ENCODE measurements at regions not wholly inside any gene's neighbourhood (a gene's known extent, or its start where the extent isn't known, plus 50 kb on each side); places are given as distances from the start of the nearest gene placed in this dataset.

DNA sequence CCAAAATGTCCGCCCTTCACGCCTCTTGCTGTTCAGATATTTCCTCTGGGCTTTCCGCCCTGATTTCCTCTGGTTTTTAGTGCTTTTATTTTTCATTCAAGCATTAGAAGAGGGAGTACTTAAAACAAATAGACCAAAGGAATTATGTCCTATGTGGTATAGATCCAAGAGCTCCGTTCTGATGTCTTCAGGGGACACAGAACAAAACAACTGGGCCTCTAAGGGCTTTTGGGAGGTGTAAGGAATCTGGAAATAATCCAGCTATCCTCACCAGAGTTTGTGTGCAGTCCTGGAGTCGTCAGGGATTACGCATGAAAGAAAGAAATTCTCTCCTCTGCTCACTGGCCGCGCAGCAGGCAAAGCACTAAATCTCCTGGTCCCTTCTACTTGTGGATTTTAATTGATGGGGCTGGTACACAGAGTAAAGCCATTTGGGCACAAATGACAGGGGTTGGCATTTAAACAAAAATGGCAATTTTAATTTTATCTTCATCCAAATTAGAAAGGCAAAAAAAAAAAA lies 999.2 kb downstream of the ADGRL3 start:
- H3K27ac ChIP-seq, result no peak overlapping the region
- TF ChIP-seq, protein P1, sequence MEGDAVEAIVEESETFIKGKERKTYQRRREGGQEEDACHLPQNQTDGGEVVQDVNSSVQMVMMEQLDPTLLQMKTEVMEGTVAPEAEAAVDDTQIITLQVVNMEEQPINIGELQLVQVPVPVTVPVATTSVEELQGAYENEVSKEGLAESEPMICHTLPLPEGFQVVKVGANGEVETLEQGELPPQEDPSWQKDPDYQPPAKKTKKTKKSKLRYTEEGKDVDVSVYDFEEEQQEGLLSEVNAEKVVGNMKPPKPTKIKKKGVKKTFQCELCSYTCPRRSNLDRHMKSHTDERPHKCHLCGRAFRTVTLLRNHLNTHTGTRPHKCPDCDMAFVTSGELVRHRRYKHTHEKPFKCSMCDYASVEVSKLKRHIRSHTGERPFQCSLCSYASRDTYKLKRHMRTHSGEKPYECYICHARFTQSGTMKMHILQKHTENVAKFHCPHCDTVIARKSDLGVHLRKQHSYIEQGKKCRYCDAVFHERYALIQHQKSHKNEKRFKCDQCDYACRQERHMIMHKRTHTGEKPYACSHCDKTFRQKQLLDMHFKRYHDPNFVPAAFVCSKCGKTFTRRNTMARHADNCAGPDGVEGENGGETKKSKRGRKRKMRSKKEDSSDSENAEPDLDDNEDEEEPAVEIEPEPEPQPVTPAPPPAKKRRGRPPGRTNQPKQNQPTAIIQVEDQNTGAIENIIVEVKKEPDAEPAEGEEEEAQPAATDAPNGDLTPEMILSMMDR (conservative IDR thresholded peaks at IDR 0.05), result no peak
- TF ChIP-seq ZFX (IDR thresholded peaks at IDR 0.05), result no peak

DNA sequence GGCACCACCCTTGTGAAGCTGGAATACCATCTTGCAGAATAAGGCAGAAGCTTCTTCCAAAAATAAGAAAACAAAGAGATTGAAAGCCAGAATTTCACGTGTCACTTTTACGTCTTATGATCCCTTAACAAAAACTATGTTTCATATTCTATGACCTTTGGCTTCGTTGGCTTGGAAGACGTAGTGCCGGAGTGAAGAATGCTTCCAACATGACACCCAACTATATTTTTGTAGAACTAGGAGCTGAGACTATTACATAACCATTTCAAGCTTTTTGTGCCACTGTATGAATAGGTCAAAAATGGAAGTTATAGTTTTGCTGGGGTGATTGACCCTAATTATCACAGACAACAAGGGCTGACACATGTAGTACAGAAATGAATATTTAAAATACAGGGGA lies 996.2 kb downstream of the ADGRL3 start:
- no peak overlapping the region for H3K27ac ChIP-seq
- TF ChIP-seq, protein P1 (conservative IDR thresholded peaks at IDR 0.05), result no peak
- TF ChIP-seq ZFX (IDR thresholded peaks at IDR 0.05), result no peak

GRCh38 chr4:62194342-62194741 lies 994.2 kb downstream of the ADGRL3 start:
- no peak for TF ChIP-seq ZFX (IDR thresholded peaks at IDR 0.05)
- TF ChIP-seq, protein P1 (conservative IDR thresholded peaks at IDR 0.05), result no peak
- H3K27ac ChIP-seq, result no peak overlapping the region

DNA sequence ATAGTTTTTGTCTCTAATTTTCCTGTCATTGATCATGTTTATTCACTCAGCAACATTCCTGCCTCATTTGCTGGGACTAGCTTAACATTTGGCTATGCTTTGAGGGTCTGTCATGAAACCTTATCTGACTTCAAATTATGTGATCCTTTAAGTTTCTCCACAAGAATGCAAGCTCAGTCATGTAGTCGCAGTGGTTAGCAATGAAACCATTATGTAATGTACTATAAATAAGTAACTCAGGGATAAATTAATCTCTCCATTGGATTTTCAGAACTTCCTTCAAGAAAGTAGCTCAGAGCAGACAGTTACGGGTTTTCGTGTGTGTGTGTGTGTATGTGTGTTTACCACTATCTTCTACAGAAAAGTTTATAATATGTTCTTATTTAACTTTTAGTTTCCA lies 993.6 kb downstream of the ADGRL3 start:
- TF ChIP-seq, protein P1 (conservative IDR thresholded peaks at IDR 0.05), result no peak
- TF ChIP-seq ZFX (IDR thresholded peaks at IDR 0.05), result no peak
- no peak overlapping the region for H3K27ac ChIP-seq

DNA sequence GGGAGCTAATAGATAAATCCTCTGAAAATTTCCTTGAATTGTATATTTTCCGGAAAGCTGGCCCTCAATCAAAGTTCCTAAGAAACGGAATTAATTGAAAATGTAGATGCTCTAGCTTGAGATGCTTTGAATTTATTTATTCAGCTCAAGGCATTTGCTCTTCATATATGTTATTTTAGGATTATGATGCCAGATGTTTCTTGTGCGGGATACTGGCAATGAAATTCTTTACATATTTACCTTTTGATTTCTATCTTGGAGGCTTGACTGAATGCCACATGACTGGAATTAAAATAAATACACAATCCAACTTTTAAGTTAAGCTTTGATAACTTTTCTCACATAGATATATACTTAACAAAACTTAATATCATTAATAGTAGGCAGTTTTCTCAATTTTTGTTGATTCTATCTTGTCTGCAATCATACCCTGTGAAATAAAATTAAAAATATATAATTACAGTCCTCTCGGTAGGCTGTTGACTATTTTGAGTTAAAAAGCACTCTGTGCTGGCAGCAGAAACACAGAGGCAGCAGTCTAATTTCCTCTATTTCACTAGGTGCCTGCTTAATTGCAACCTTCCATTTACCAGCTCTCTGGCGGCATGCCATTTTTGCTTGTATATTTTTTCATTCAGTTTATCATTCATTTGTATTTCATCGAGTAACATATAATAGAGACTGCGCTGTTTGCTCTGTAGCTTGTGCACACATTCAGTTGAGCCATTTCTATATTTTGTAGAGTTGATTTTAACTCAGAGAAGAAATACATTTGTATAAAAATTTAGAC lies 991.5 kb downstream of the ADGRL3 start:
- no peak overlapping the region for H3K27ac ChIP-seq
- TF ChIP-seq, protein P1 (conservative IDR thresholded peaks at IDR 0.05), result no peak
- TF ChIP-seq ZFX (IDR thresholded peaks at IDR 0.05), result no peak

DNA sequence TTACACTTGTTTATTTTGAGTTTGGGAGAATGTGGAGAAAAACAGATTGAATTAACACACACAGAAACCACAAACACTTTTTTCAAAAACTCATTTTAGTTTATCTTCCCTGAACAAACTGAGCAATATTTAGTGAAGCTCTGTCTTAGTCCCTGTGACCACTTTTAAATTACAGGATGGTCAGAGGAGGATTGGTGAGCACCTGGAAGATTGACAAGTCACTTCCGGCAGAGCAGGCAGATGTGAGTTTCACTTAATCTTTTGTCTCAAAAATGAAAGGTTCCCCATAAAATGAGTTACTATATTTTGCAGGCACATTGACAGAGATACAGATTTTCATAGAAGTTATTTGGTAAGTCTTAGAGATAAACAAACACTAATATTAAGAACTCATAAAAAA lies 970.1 kb downstream of the ADGRL3 start:
- TF ChIP-seq, protein P1 (conservative IDR thresholded peaks at IDR 0.05), result no peak
- TF ChIP-seq ZFX (IDR thresholded peaks at IDR 0.05), result no peak
- no peak overlapping the region for H3K27ac ChIP-seq

- no peak overlapping the region for H3K27ac ChIP-seq
- no peak for TF ChIP-seq ZFX (IDR thresholded peaks at IDR 0.05)
- TF ChIP-seq, protein P1 (conservative IDR thresholded peaks at IDR 0.05), result no peak
Observed at GRCh38 chr4:62168681-62169080, 968.6 kb downstream of the ADGRL3 start.

Measured in C4-2B (cell line).